Caco-2 (cell line): ENCODE measurements at regions not wholly inside any gene's neighbourhood (a gene's known extent, or its start where the extent isn't known, plus 50 kb on each side); places are given as distances from the start of the nearest gene placed in this dataset.

Experiments used
- BruUV-seq: library from RNA; stranded (reverse); fragments of 400-500 nt; replicated peaks from 2 replicates; lab custom pipeline; 2021; lab: Mats Ljungman, UMichigan
- CTCF ChIA-PET: fragments of 300-600 bp; sonication (Branson Sonifier 250); formaldehyde crosslinking; loops from one replicate; lab custom pipeline; 2022; ENCODE audit warnings: antibody characterized with exemption; lab: Charles Lee
- POLR2A ChIA-PET: fragments of 300-600 bp; sonication (Branson Sonifier 250); formaldehyde crosslinking; loops from one replicate; lab custom pipeline; 2022; ENCODE audit warnings: antibody characterized with exemption; lab: Charles Lee
- DNase-seq, 2 experiments: peaks; one replicate each; pipeline versions ENCODE4 v3.0.0 to v3.0.0-alpha.2; 2020 to 2022
- H3K27me3 ChIP-seq: replicated peaks from 2 replicates; pipeline ENCODE4 v1.6.0; 2011; ENCODE audit warnings: low read length; ENCODE audit not compliant: control insufficient read depth, insufficient read depth
- H3K36me3 ChIP-seq: 2 replicates; pipeline ENCODE4 v1.5.1; 2011; ENCODE audit warnings: low read length; ENCODE audit not compliant: control insufficient read depth, insufficient read depth
- H3K4me1 ChIP-seq: fragments of 250-450 bp; sonication (Bioruptor Pico); 2 replicates; pipeline ENCODE4 v1.5.1; 2020; ENCODE audit warnings: mild to moderate bottlenecking
- H3K4me3 ChIP-seq: 2 replicates; pipeline ENCODE4 v1.5.1; 2011; ENCODE audit warnings: low read depth, mild to moderate bottlenecking, control low read depth, low read length
- H3K9me3 ChIP-seq: fragments of 250-450 bp; sonication (Bioruptor Pico); 2 replicates; pipeline ENCODE4 v1.5.1; 2020; ENCODE audit warnings: mild to moderate bottlenecking, moderate library complexity
- H3K27ac Mint-ChIP-seq: one replicate; pipeline ENCODE4 v1.8.0; 2022; ENCODE audit warnings: mixed read lengths; ENCODE audit not compliant: unreplicated experiment
- H3K27me3 Mint-ChIP-seq: one replicate; pipeline ENCODE4 v1.8.0; 2022; ENCODE audit warnings: mixed read lengths; ENCODE audit not compliant: insufficient read depth, unreplicated experiment
- H3K36me3 Mint-ChIP-seq: one replicate; pipeline ENCODE4 v1.8.0; 2022; ENCODE audit warnings: mild to moderate bottlenecking, mixed read lengths; ENCODE audit not compliant: insufficient read depth, unreplicated experiment
- H3K4me1 Mint-ChIP-seq: one replicate; pipeline ENCODE4 v1.8.0; 2022; ENCODE audit warnings: low read depth, mixed read lengths; ENCODE audit not compliant: unreplicated experiment
- H3K4me3 Mint-ChIP-seq: one replicate; pipeline ENCODE4 v1.8.0; 2022; ENCODE audit warnings: mild to moderate bottlenecking, moderate library complexity, mixed read lengths; ENCODE audit not compliant: unreplicated experiment
- H3K9me3 Mint-ChIP-seq: one replicate; pipeline ENCODE4 v1.8.0; 2022; ENCODE audit warnings: mixed read lengths; ENCODE audit not compliant: unreplicated experiment
- CTCF ChIP-seq, 2 experiments: fragments of 200-600 bp in 1 of 2; IDR thresholded peaks; 1 replicate in 1 of 2; 2 replicates in 1 of 2; pipeline versions ENCODE4 v1.5.1 to v1.8.0; 2011 to 2022; ENCODE audit warnings: antibody characterized with exemption in 1 of 2, control low read depth in 1 of 2, inconsistent platforms in 1 of 2, low read depth in 1 of 2, low read length in 1 of 2, mild to moderate bottlenecking in 1 of 2, moderate library complexity in 1 of 2; ENCODE audit not compliant: insufficient read depth in 1 of 2, severe bottlenecking in 1 of 2, unreplicated experiment in 1 of 2
- intact Hi-C: fragments of 100-400 bp; cut with micrococcal nuclease; formaldehyde crosslinking; loops from one replicate; pipeline ENCODE4 v1.10.0; 2022; ENCODE audit not compliant: unreplicated experiment

- Histone ChIP-seq H3K4me1 (no peaks in the 10 kb centered on the region), H3K36me3 (no peaks in the 10 kb centered on the region), H3K9me3 (no peaks in the 10 kb centered on the region), H3K27me3 (no peaks in the 10 kb centered on the region), H3K4me3 (no peak overlapping the region)
- no peak overlapping the region for H3K27ac Mint-ChIP-seq
- intact Hi-C loops, result no loop called here
- TF ChIP-seq CTCF (IDR thresholded peaks at IDR 0.05; ENCODE audit: insufficient read depth in 1 of 2, low read depth in 1 of 2, low read length in 1 of 2, severe bottlenecking in 1 of 2, unreplicated experiment in 1 of 2), result no peak
- H3K4me1 Mint-ChIP-seq, result no peaks in the 10 kb centered on the region
- ChIA-PET CTCF (interaction anchor here (0.5 kb wide), 1 partner anchor 73 kb away, joined by 3 read pairs; no protein-coding TSS in a partner anchor), POLR2A (no interaction called here)
- H3K36me3 Mint-ChIP-seq, result no peaks in the 10 kb centered on the region
- peaks cover 12% of the 10 kb centered on the region for H3K27me3 Mint-ChIP-seq
- no peaks in the 10 kb centered on the region for H3K9me3 Mint-ChIP-seq
- no TSS peak for BruUV-seq
- H3K4me3 Mint-ChIP-seq, result no peak overlapping the region
- DNase-seq, result no peak
Observed at GRCh38 chr17:55660178-55660886, 62.3 kb downstream of the TMEM100 start.

DNA sequence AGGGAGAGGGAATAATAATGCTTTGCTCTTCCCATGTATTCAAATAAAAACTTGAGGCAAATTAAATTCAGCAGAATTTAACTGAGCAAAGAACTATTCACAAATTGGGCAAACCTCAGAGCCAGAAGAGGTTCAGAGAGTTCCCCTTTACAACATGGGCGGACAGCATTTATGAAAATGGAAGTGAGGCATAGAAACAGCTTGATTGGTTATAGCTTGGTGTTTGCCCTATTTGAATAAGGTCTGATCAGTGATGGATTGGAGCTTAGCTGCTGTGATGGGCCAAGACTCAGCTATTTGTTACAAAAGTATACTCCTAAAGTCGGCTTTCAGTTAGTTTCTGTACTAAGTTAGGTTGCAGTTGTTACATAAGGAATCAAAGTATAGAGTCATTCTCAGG, 63.0 kb downstream of the TMEM100 start:
- DNase-seq, result no peak
- no TSS peak for BruUV-seq
- ChIA-PET POLR2A (no interaction called here), CTCF (no interaction called here)
- no peak for TF ChIP-seq CTCF (IDR thresholded peaks at IDR 0.05; ENCODE audit: insufficient read depth in 1 of 2, low read depth in 1 of 2, low read length in 1 of 2, severe bottlenecking in 1 of 2, unreplicated experiment in 1 of 2)
- Mint-ChIP-seq H3K9me3 (no peaks in the 10 kb centered on the region), H3K4me1 (no peaks in the 10 kb centered on the region), H3K27me3 (peaks cover 15% of the 10 kb centered on the region), H3K4me3 (no peak overlapping the region), H3K27ac (no peak overlapping the region), H3K36me3 (no peaks in the 10 kb centered on the region)
- H3K27me3 ChIP-seq, result no peaks in the 10 kb centered on the region
- no peak overlapping the region for H3K4me3 ChIP-seq
- H3K9me3 ChIP-seq, result no peaks in the 10 kb centered on the region
- no peaks in the 10 kb centered on the region for H3K4me1 ChIP-seq
- intact Hi-C loops, result no loop called here
- no peaks in the 10 kb centered on the region for H3K36me3 ChIP-seq

DNA sequence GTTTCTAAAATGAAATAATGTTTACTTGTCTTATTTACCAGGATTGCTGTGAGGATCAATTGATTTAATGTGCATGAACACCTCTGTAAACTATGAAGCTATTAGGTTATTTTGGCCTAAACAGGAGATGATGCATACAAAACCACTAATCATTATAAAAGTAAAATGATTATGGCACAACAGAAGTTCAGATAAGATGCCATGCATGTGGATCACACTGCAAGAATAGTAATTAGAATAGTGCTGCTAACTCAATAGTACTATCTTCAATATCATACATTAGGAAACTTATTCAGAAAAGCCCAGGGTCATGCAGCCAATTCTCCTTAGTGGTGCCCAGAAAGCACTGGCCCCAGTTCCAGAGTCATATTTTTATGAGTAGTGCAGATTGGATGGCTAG, 66.9 kb downstream of the TMEM100 start:
- Mint-ChIP-seq H3K27ac (no peak overlapping the region), H3K36me3 (no peaks in the 10 kb centered on the region), H3K4me3 (no peak overlapping the region), H3K27me3 (peaks cover 19% of the 10 kb centered on the region), H3K9me3 (no peaks in the 10 kb centered on the region), H3K4me1 (no peaks in the 10 kb centered on the region)
- Histone ChIP-seq H3K36me3 (no peaks in the 10 kb centered on the region), H3K27me3 (no peaks in the 10 kb centered on the region), H3K4me3 (no peak overlapping the region), H3K4me1 (no peaks in the 10 kb centered on the region), H3K9me3 (no peaks in the 10 kb centered on the region)
- intact Hi-C loops, result no loop called here
- CTCF ChIA-PET, result no interaction called here
- no TSS peak for BruUV-seq
- no peak for TF ChIP-seq CTCF (IDR thresholded peaks at IDR 0.05; ENCODE audit: insufficient read depth in 1 of 2, low read depth in 1 of 2, low read length in 1 of 2, severe bottlenecking in 1 of 2, unreplicated experiment in 1 of 2)
- DNase-seq, result no peak
- POLR2A ChIA-PET, result no interaction called here
